ENCODE measurements at regions not wholly inside any gene's neighbourhood (a gene's known extent, or its start where the extent isn't known, plus 50 kb on each side); places are given as distances from the start of the nearest gene placed in this dataset.

DNA sequence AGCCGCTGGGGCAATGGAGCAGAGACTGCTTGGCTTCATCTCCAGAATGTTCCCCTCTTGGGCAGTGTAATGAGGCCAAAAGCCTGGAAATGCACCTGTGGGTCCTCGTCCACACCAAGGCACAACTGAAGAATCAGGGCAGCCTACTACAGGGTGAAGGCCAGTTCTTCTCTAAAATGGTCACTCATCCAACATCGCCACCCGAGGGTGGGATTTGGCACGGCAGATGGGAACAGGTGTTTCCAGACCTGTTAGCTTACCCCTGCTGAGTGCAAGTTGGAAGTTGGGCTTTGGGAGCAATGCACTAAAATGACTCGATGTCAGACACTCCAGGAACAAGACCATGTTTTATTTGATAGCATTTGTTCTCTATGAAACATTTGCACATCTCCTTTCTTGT lies 543.7 kb downstream of the NPHP4 start:
- no peak for ATAC-seq
- BruUV-seq (replicated peaks) = no TSS peak
- intact Hi-C loops (cut with micrococcal nuclease; ENCODE audit: unreplicated experiment) (no loop called here), in situ Hi-C loops (cut with MboI) (no loop called here)
- Histone ChIP-seq H3K27ac (ENCODE audit: control insufficient read depth, insufficient read depth) (no peak overlapping the region), H4K20me1 (ENCODE audit: control insufficient read depth, insufficient read depth) (no peaks in the 10 kb centered on the region), H3K4me1 (ENCODE audit: control insufficient read depth, insufficient read depth, low read length) (no peaks in the 10 kb centered on the region), H3K9me3 (replicated peaks; ENCODE audit: control insufficient read depth, insufficient read depth, low read length) (no peaks in the 10 kb centered on the region), H3K79me2 (ENCODE audit: control insufficient read depth, insufficient read depth, low read length) (no peaks in the 10 kb centered on the region), H2AFZ (ENCODE audit: control insufficient read depth, low read depth, low read length) (no peak overlapping the region), H3K4me3 (no peak overlapping the region), H3K27me3 (replicated peaks in 1 of 2; ENCODE audit: control insufficient read depth in 2 of 2, insufficient read depth in 2 of 2, low read length in 1 of 2) (no peaks in the 10 kb centered on the region), H3K4me2 (ENCODE audit: control insufficient read depth, insufficient read depth) (no peak overlapping the region), H3K9ac (ENCODE audit: control insufficient read depth, insufficient read depth, low read length) (no peak overlapping the region), H3K36me3 (ENCODE audit: control insufficient read depth in 2 of 2, insufficient read depth in 2 of 2, low read length in 1 of 2) (no peaks in the 10 kb centered on the region)
- DNase-seq (ENCODE audit: low read depth, low spot score) = no peak
- SMC1A ChIA-PET (ENCODE audit: uncharacterized antibody, unreplicated experiment) = no interaction called here
- CTCF ChIA-PET = no interaction called here
- FAIRE-seq = no peak
- POLR2A ChIA-PET = no interaction called here
- RAD21 ChIA-PET (ENCODE audit: unreplicated experiment) = no interaction called here
- WGBS (ENCODE audit: insufficient coverage, insufficient replicate concordance, low lambda C conversion rate, missing lambda C conversion rate) = 9% methylated on average over 6 of the region's 6 CpGs
- TF ChIP-seq SKIL (IDR thresholded peaks at IDR 0.05; ENCODE audit: low read depth, poor library complexity, severe bottlenecking) (no peak), NR2C2 (IDR thresholded peaks at IDR 0.05; ENCODE audit: borderline replicate concordance, control insufficient read depth, insufficient read length, low read depth) (no peak), SREBF2 (IDR thresholded peaks at IDR 0.05; ENCODE audit: low read length) (no peak), EZH2 (IDR thresholded peaks at IDR 0.05; ENCODE audit: borderline replicate concordance, control insufficient read depth, low read depth, low read length) (no peak), JUND (IDR thresholded peaks at IDR 0.05; ENCODE audit: low read depth, low read length) (no peak), CREB1 (IDR thresholded peaks at IDR 0.05; ENCODE audit: low read depth) (no peak), ZNF207 (IDR thresholded peaks at IDR 0.05; ENCODE audit: borderline replicate concordance) (no peak), NFYB (IDR thresholded peaks at IDR 0.05; ENCODE audit: insufficient read depth, low read depth, low read length) (no peak), ZNF592 (IDR thresholded peaks at IDR 0.05) (no peak), SP1 (IDR thresholded peaks at IDR 0.05; ENCODE audit: low read depth, low read length) (no peak), GABPA (IDR thresholded peaks at IDR 0.05; ENCODE audit: low read depth) (no peak), BCL11A (IDR thresholded peaks at IDR 0.05; ENCODE audit: low read depth, low read length) (no peak), ZSCAN29 (IDR thresholded peaks at IDR 0.05) (no peak)
- TF ChIP-seq, protein P1, sequence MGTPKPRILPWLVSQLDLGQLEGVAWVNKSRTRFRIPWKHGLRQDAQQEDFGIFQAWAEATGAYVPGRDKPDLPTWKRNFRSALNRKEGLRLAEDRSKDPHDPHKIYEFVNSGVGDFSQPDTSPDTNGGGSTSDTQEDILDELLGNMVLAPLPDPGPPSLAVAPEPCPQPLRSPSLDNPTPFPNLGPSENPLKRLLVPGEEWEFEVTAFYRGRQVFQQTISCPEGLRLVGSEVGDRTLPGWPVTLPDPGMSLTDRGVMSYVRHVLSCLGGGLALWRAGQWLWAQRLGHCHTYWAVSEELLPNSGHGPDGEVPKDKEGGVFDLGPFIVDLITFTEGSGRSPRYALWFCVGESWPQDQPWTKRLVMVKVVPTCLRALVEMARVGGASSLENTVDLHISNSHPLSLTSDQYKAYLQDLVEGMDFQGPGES (IDR thresholded peaks at IDR 0.05) = no peak
- TF ChIP-seq, protein P2, sequence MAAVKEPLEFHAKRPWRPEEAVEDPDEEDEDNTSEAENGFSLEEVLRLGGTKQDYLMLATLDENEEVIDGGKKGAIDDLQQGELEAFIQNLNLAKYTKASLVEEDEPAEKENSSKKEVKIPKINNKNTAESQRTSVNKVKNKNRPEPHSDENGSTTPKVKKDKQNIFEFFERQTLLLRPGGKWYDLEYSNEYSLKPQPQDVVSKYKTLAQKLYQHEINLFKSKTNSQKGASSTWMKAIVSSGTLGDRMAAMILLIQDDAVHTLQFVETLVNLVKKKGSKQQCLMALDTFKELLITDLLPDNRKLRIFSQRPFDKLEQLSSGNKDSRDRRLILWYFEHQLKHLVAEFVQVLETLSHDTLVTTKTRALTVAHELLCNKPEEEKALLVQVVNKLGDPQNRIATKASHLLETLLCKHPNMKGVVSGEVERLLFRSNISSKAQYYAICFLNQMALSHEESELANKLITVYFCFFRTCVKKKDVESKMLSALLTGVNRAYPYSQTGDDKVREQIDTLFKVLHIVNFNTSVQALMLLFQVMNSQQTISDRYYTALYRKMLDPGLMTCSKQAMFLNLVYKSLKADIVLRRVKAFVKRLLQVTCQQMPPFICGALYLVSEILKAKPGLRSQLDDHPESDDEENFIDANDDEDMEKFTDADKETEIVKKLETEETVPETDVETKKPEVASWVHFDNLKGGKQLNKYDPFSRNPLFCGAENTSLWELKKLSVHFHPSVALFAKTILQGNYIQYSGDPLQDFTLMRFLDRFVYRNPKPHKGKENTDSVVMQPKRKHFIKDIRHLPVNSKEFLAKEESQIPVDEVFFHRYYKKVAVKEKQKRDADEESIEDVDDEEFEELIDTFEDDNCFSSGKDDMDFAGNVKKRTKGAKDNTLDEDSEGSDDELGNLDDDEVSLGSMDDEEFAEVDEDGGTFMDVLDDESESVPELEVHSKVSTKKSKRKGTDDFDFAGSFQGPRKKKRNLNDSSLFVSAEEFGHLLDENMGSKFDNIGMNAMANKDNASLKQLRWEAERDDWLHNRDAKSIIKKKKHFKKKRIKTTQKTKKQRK (IDR thresholded peaks at IDR 0.05; ENCODE audit: low read depth, low read length) = no peak
